Esophagus muscularis mucosa (tissue), 4 donors: ENCODE measurements at regions not wholly inside any gene's neighbourhood (a gene's known extent, or its start where the extent isn't known, plus 50 kb on each side); places are given as distances from the start of the nearest gene placed in this dataset.
"Not testable (repeated sequence)": the region's sequence is repeated elsewhere in the genome, so short reads cannot be mapped to it uniquely, and the experiment has no call there.

Source experiments
- DNase-seq: peaks from one replicate; pipeline ENCODE4 v3.0.0-alpha.2; 2017; ENCODE audit errors: extremely low spot score
- H3K27ac ChIP-seq, 4 donors: fragments of 200-600 bp; sonication (generic); replicated peaks in 1 of 4; 1 replicate in 3 of 4; 2 replicates in 1 of 4; pipeline ENCODE4 v1.5.1; 2016 to 2019; ENCODE audit warnings: mild to moderate bottlenecking in 1 of 4
- H3K27me3 ChIP-seq, 4 donors: fragments of 200-600 bp; sonication (generic); one replicate each; pipeline versions ENCODE4 v1.5.1 to v1.6.0; 2016 to 2019
- H3K36me3 ChIP-seq, 4 donors: fragments of 200-600 bp; sonication (generic); one replicate each; pipeline ENCODE4 v1.5.1; 2016 to 2019
- H3K4me1 ChIP-seq, 4 donors: fragments of 200-600 bp; sonication (generic); one replicate each; pipeline ENCODE4 v1.5.1; 2016 to 2019
- H3K4me3 ChIP-seq, 4 donors: fragments of 200-600 bp; sonication (generic); 1 replicate in 2 of 4; 2 replicates in 2 of 4; pipeline ENCODE4 v1.5.1; 2016 to 2019; ENCODE audit warnings: mild to moderate bottlenecking in 4 of 4, moderate library complexity in 1 of 4
- H3K9me3 ChIP-seq, 4 donors: fragments of 200-600 bp; sonication (generic); 1 replicate in 3 of 4; 2 replicates in 1 of 4; pipeline ENCODE4 v1.5.1; 2016 to 2019
- CTCF ChIP-seq, 3 experiments: fragments of 200-600 bp in 2 of 3; fragments of 450-650 bp in 1 of 3; sonication (generic) in 2 of 3; IDR thresholded peaks; one replicate each; pipeline ENCODE4 v1.5.1; 2017 to 2019; ENCODE audit warnings: antibody characterized with exemption in 3 of 3, mild to moderate bottlenecking in 2 of 3, moderate library complexity in 1 of 3
- EP300 ChIP-seq: sonication (generic); formaldehyde crosslinking; IDR thresholded peaks from one replicate; pipeline ENCODE4 v1.6.1; 2017; ENCODE audit warnings: antibody characterized with exemption
- POLR2A ChIP-seq: fragments of 450-650 bp; IDR thresholded peaks from one replicate; pipeline ENCODE4 v1.6.1; 2017; ENCODE audit warnings: antibody characterized with exemption, moderate library complexity, mild to moderate bottlenecking, low read depth
- POLR2AphosphoS5 ChIP-seq, 2 donors: sonication (generic); formaldehyde crosslinking; IDR thresholded peaks; one replicate each; pipeline ENCODE4 v1.6.1; 2017; ENCODE audit warnings: antibody characterized with exemption in 2 of 2
- WGBS: methylation state at CpG from one replicate; pipeline ENCODE4 v1.1.5; 2018; 5-methylcytosine and 5-hydroxymethylcytosine counted together
- intact Hi-C: fragments of 100-400 bp; cut with DNase I; formaldehyde crosslinking; loops from one replicate; pipeline ENCODE4 v1.15.1; 2023

GRCh38 chr5:163730206-163730756 lies 224.9 kb downstream of the MAT2B start:
- Histone ChIP-seq H3K4me3 (no peak overlapping the region), H3K9me3 (no peaks in the 10 kb centered on the region), H3K36me3 (no peaks in the 10 kb centered on the region), H3K27ac (no peak overlapping the region), H3K27me3 (no peaks in the 10 kb centered on the region), H3K4me1 (no peaks in the 10 kb centered on the region)
- WGBS = 64% methylated on average over 5 of the region's 5 CpGs
- no peak for DNase-seq
- TF ChIP-seq EP300 (no peak), CTCF (IDR thresholded peaks at IDR 0.05) (no peak), POLR2A (no peak), POLR2AphosphoS5 (IDR thresholded peaks at IDR 0.05) (no peak)
- intact Hi-C loops = no loop called here

- DNase-seq = no peak
- no peaks in the 10 kb centered on the region for H3K36me3 ChIP-seq
- no peaks in the 10 kb centered on the region for H3K4me1 ChIP-seq
- 82% methylated on average over 2 of the region's 2 CpGs for WGBS
- no peak overlapping the region for H3K4me3 ChIP-seq
- H3K9me3 ChIP-seq = no peaks in the 10 kb centered on the region
- no peak for TF ChIP-seq CTCF (IDR thresholded peaks at IDR 0.05)
- TF ChIP-seq EP300 = no peak
- no peak for TF ChIP-seq POLR2A
- intact Hi-C loops = no loop called here
- H3K27ac ChIP-seq = no peak overlapping the region
- no peaks in the 10 kb centered on the region for H3K27me3 ChIP-seq
Measured at GRCh38 chr5:163731256-163731655, 225.8 kb downstream of the MAT2B start.

- Histone ChIP-seq H3K9me3 (no peaks in the 10 kb centered on the region), H3K36me3 (no peaks in the 10 kb centered on the region), H3K4me3 (no peak overlapping the region), H3K27ac (no peak overlapping the region), H3K27me3 (no peaks in the 10 kb centered on the region), H3K4me1 (no peaks in the 10 kb centered on the region)
- 81% methylated on average over 3 of the region's 4 CpGs for WGBS
- no peak for DNase-seq
- TF ChIP-seq POLR2AphosphoS5 (IDR thresholded peaks at IDR 0.05) = no peak
- intact Hi-C loops = no loop called here
Measured at GRCh38 chr5:163735069-163735468, 229.7 kb downstream of the MAT2B start.

GRCh38 chr5:163747586-163747985 lies 242.2 kb downstream of the MAT2B start:
- WGBS = 74% methylated on average over 2 of the region's 2 CpGs

GRCh38 chr5:163748934-163749333 lies 243.5 kb downstream of the MAT2B start:
- DNase-seq = no peak
- intact Hi-C loops = no loop called here
- no peak overlapping the region for H3K27ac ChIP-seq
- WGBS = 76% methylated on average over 3 of the region's 3 CpGs
- no peaks in the 10 kb centered on the region for H3K36me3 ChIP-seq
- no peak overlapping the region for H3K4me3 ChIP-seq
- no peaks in the 10 kb centered on the region for H3K4me1 ChIP-seq
- TF ChIP-seq EP300 = no peak
- no peak for TF ChIP-seq CTCF (IDR thresholded peaks at IDR 0.05)
- no peak for TF ChIP-seq POLR2A
- no peak for TF ChIP-seq POLR2AphosphoS5 (IDR thresholded peaks at IDR 0.05)
- H3K9me3 ChIP-seq = no peaks in the 10 kb centered on the region
- no peaks in the 10 kb centered on the region for H3K27me3 ChIP-seq

More at GRCh38 chr5:163747586-163747985, 242.2 kb downstream of the MAT2B start:
- no peak for TF ChIP-seq POLR2AphosphoS5 (IDR thresholded peaks at IDR 0.05)
- intact Hi-C loops = no loop called here
- Histone ChIP-seq H3K27me3 (no peaks in the 10 kb centered on the region), H3K36me3 (no peaks in the 10 kb centered on the region), H3K27ac (no peak overlapping the region), H3K9me3 (no peaks in the 10 kb centered on the region), H3K4me1 (no peaks in the 10 kb centered on the region), H3K4me3 (no peak overlapping the region)
- DNase-seq = no peak

- H3K4me3 ChIP-seq, H3K4me1 ChIP-seq, H3K36me3 ChIP-seq, H3K27ac ChIP-seq, H3K27me3 ChIP-seq, DNase-seq, intact Hi-C loops, H3K9me3 ChIP-seq: not testable (repeated sequence)
- 89% methylated on average over 10 of the region's 10 CpGs for WGBS
Measured at GRCh38 chr5:163750415-163750814, 245.0 kb downstream of the MAT2B start.
